ENCODE measurements at regions not wholly inside any gene's neighbourhood (a gene's known extent, or its start where the extent isn't known, plus 50 kb on each side); places are given as distances from the start of the nearest gene placed in this dataset.
"Not testable (repeated sequence)": the region's sequence is repeated elsewhere in the genome, so short reads cannot be mapped to it uniquely, and the experiment has no call there.

DNA sequence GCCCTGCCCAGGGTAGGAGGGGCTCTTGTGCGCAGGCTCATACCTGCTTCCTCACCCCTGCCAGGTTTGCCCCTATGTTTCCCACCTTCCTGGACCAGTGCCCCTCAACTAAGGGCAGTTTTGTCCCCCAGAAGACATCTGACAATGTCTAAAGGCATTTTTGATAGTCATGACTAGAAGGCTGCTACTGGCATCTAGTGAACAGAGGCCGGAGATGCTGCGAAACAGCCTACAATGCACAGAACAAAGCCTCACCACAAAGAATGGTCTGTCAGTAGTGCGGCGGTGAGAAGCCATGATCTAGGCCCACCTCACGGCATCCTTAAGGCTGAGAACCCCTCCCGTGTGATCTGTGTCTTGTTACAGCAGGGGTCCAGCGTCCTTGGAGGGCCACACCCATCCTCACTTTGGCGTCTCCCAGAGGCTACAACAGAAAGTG lies 96.0 kb downstream of the TMEM17 start:
- DNase-seq = peak; percentile 24

GRCh38 chr2:62409442-62409841 lies 96.6 kb downstream of the TMEM17 start:
- DNase-seq = no peak

DNA sequence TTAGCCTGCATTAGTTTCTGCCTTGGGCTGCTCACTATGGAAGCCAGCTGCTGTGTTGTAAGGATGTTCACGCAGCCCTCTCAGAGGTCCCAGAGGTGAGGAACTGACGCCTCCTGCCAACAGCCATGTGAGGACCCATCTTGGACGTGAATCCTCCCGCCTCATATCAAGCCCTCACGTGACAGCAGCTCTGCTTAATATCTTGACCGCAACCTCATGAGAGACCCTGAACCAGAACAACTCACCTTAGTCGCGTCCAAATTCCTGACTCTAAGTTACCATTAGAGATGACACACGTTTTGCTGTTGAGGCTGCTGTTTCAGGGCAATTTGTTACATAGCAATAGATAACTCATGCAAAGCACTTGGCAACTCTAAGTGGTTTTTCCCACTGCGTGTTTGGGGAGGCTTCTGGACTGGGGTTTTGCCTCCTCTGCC lies 97.7 kb downstream of the TMEM17 start:
- DNase-seq = no peak

DNA sequence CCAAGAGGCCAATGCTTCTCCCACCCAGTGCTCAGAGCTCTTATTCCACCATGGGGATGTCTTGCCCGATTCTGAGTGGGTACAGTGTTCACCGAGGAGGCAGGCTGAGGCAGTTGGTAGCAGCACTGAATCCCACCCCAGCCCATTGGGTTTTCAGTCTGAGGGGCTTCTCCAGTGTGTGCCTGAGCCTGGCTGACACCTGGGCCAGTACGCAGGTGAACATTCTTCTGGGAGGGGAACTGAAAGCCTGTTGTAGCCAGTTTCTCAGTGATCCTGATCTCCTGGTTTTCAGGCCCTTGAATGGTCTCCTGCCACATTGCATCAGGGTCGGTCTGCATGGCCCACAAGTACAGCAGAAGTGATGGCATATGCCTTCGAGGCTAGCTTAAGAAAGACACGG lies 98.2 kb downstream of the TMEM17 start:
- DNase-seq = no peak

DNA sequence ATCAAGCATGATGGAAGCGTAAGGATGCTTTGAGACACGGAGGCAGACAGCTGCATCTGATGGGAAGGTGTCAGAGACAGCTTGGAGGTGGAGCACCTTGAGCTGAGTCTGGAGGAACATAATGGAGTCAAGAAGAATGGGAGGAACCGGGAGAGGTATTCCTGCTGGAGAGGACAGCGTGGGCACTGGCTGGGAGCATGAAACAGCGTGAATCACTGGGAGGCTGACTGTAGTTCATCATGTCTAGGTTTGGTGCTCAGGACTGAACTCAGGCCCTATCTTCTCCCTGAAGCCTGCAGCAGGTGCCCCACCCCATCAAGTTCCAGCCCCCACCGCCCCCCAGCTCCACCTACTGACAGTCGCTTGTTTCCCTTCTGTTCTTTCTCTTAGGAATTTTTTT lies 98.6 kb downstream of the TMEM17 start:
- no peak for DNase-seq

GRCh38 chr2:62406573-62407043 lies 99.4 kb downstream of the TMEM17 start:
- DNase-seq = no peak

GRCh38 chr2:62404913-62405312 lies 101.1 kb downstream of the TMEM17 start:
- no peak for DNase-seq

DNA sequence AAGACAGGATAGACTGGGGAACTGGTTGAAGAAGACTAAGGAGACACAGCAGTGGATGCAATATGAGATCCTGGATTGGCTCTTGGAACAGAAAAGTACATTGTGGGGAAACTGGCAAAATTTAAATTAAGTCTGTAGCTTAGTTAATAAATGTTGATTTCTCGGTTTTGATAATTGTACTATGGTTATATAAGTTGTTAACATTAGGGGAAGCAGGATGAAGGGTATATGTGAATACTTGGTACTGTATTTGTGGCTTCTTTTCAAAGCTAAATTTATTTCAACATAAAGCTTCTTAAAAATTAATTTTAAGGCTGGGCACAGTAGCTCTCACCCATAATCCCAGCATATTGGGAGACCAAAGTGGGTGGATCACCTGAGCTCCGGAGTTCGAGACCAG lies 103.8 kb downstream of the TMEM17 start:
- DNase-seq = no peak

DNA sequence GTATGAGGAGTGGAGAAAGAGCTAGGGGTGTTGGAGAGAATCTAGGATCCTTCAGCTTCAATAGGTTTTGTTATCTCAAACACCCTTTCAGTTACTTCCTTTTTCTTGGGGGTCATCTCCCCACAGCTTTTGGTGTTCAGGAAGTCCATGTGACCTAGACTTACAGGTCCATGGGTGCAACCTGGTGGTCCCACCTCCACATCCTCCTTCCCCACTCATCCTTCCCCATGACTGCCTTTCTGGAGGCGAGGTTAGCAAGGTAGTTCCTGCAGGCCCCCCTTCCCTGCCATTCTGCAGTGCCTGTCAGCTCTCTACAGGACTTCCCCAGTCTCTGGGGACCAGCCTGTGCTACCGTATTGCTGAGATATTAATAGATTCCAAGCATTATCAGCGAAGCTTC lies 107.6 kb downstream of the TMEM17 start:
- DNase-seq = no peak

DNA sequence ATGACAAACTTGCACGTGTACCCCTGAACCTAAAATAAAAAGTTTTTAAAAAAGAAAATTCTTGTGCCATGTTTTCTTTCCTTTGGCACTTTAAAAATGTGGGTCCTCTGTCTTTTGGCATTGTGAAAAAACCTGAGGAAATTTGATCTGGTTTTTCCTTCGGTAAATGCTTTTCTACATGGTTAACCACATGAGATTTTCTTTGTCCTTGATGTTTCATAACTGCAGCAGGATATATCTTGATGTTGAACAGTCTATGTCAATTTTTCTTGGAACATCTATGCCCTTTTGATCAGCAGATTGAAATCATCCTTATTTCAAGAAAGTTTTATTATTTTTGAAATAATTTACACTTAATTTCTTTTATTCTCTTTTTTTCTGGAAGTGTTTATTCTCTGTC lies 109.1 kb downstream of the TMEM17 start:
- DNase-seq = no peak

DNA sequence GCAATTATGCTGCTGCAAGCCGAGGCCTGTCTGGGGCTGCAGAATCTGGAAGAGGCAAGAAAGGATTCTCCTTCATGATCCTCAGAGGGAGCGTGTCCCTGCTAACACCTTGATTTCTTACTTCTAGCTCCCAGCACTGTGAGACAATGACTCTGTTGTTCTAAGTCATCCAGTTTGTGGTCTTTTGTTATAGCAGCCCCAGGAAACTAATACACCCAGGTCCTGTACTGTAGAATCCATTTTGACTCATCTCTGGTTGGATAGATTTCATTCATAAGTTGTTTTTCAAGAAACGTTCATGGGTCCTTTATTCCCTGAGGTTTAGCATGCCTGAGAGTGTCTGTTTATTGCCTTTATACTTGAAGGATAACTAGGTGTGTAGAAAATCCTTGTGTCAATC lies 112.7 kb downstream of the TMEM17 start:
- no peak for DNase-seq

DNA sequence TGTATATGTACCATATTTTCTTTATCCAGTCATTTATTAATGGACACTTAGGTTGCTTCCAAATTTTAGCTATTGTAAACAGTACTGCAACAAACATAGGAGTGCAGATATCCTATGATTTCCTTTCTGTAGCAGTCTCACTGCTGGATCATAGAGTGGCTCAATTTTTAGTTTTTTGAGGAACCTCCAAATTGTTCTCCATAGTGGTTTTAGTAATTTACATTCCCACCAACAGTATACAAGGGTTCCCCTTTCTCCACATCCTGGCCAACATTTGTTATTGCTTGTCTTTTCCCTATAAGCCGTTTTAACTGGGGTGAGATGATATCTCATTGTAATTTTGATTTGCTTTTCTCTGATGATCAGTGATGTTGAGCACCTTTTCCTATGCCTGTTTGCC lies 114.3 kb downstream of the TMEM17 start:
- no peak for DNase-seq

GRCh38 chr2:62386378-62386777 lies 119.6 kb downstream of the TMEM17 start:
- DNase-seq = not testable (repeated sequence)

- DNase-seq = no peak
Measured at GRCh38 chr2:62383846-62384245, 122.1 kb downstream of the TMEM17 start.

GRCh38 chr2:62382757-62383156 lies 123.2 kb downstream of the TMEM17 start:
- no peak for DNase-seq

DNA sequence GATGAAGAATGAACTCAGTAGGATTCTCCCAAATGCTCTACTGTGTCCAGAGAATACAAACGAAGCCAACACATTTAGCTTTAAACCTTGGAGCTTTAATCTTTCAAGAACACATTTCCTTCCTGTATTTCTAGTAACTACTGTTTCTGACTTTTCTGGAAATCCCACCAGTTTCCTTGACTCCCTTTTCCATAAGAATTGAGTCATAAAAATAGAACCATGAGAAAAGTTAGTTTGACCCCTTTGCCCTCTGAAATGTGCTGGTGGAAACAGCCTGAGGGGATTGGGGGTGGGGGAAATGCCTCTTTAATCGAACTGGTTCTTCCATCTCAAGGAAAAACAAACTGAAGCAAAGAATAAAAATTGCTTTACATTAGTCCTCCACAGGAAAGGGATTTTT lies 123.9 kb downstream of the TMEM17 start:
- no peak for DNase-seq

GRCh38 chr2:62381656-62382055 lies 124.3 kb downstream of the TMEM17 start:
- no peak for DNase-seq

DNA sequence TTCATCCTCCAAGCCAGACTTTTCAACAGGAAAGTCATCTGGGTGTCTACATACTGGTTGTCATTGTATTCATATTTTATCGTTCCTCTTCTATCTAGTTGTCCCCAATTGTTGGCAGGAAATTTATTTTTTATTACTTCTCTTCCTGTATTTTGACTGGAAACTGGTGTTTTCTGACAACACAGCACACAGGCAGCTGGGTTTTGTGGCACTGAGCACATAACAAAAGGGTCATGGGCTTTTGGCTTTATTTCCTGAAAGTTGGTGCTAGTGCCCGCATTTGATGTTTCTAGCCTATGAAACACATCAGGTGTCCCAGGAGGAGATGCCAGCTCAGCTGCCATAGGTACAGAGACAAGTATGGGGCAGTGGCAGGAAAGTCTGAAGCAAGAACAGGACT lies 126.4 kb downstream of the TMEM17 start:
- DNase-seq = peak; percentile 51

DNA sequence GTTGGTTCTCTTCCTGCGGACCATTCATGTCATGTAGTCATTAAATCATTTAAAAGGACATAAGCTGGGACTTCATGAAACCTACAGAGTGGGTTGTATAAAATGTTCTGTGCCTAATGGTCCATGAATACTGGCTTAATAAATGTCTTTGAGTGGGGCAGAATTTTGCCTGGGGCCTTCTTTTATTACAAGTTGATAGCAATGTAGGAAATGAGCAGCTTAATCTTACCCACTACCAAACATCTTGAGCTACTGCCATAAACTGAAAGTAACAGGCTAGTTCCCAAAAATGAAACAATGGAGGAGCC lies 130.9 kb downstream of the TMEM17 start:
- DNase-seq = no peak

DNA sequence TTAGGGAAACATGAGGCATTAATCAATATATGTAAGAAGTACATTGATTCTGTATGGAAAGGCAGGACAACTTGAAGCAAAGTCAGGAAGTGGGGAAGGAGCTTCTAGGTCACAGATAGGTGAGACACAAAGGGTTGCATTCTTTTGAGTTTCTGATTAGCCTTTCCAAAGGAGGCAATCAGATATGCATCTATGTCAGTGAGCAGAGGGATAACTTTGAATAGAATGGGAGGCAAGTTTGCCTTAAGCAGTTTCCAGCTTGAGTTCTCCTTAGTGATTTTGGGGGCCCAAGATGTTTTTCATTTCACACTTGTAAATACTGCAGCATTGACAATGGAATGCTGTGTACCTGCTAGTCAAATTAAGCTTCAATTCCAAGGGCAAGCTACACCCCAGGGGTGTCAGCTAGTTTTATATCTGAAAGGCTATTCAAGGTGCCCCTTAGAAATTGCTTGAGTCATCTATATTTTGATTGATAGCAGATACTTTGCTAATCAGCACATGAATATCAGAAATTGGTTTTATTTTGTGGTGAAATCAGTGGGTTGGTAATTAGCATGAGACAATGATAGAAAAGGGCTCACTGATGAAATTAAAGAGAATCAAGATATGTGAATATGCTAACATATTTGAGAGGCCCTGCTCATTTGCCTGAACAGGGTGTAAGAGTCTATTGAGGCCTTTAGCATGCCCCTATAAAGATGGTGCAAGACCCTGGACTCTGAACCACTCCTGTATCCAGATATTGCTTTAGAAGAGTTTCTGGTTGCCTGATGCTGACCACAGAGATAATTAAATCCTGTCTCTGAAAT lies 131.5 kb downstream of the TMEM17 start:
- DNase-seq = no peak

GRCh38 chr2:62372824-62373223 lies 133.2 kb downstream of the TMEM17 start:
- DNase-seq = no peak

- DNase-seq = no peak
Measured at GRCh38 chr2:62370321-62371250, 135.4 kb downstream of the TMEM17 start.

DNA sequence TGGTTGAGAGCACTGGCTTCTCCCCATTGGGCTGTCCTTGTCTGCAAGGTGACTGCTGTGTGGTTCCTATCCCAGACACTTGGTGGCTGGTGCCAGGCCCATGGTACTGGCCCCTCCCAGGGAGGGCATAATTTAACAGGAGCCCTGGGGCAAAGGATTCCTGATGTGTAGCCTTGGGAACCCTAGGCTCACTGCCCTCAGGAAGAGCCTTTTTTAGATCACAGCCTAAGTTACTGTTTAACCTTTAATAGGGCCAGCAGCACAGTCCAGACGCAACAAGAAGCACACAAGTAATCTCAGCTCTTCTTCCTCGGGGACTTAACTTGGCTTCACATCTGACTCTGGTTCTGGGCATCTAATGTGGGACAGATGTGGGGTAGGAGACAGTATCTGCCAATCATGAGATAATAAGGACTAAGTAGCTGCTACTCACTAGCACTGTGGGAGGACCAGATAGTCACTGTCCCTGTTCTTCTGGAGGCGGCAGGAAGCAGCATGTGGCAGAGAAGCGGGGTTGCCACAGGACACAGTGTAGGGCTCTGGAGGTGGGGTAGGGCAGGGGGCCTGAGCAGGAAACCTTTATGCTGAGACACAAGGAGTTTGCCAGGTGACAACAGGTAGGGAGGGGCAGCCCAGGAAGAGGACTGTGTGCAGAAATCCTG lies 136.3 kb downstream of the TMEM17 start:
- DNase-seq = no peak
